OCI-LY7 (cell line): ENCODE measurements at regions not wholly inside any gene's neighbourhood (a gene's known extent, or its start where the extent isn't known, plus 50 kb on each side); places are given as distances from the start of the nearest gene placed in this dataset.
"Not testable (repeated sequence)": the region's sequence is repeated elsewhere in the genome, so short reads cannot be mapped to it uniquely, and the experiment has no call there.

Experiments
- BruUV-seq: library from RNA; stranded (reverse); fragments of 400-500 nt; replicated peaks from 2 replicates; lab custom pipeline; 2021; lab: Mats Ljungman, UMichigan
- CTCF ChIA-PET: fragments of 300-600 bp; sonication (Branson Sonifier 250); formaldehyde crosslinking; loops from one replicate; lab custom pipeline; 2022; ENCODE audit warnings: antibody characterized with exemption; ENCODE audit not compliant: unreplicated experiment; lab: Charles Lee
- POLR2A ChIA-PET: fragments of 300-600 bp; sonication (Branson Sonifier 250); formaldehyde crosslinking; loops from one replicate; lab custom pipeline; 2022; ENCODE audit warnings: antibody characterized with exemption; lab: Charles Lee
- DNase-seq: peaks from one replicate; pipeline ENCODE4 v3.0.0-alpha.2; 2015; ENCODE audit warnings: low spot score
- H2AFZ ChIP-seq: fragments of 200-600 bp; sonication (generic), shearing (Covaris generic); 2 replicates; pipeline ENCODE4 v1.6.1; 2014; ENCODE audit warnings: mild to moderate bottlenecking, antibody characterized with exemption, low read length, moderate library complexity
- H3K27ac ChIP-seq: fragments of 200-600 bp; sonication (generic); 2 replicates; pipeline ENCODE4 v1.5.1; 2014; ENCODE audit warnings: mixed run types, low read depth, mild to moderate bottlenecking, moderate library complexity, low read length, inconsistent platforms; ENCODE audit not compliant: poor library complexity, severe bottlenecking
- H3K36me3 ChIP-seq: fragments of 200-600 bp; sonication (generic); 2 replicates; pipeline ENCODE4 v1.6.1; 2014; ENCODE audit warnings: mild to moderate bottlenecking, antibody characterized with exemption, low read length, moderate library complexity, mixed read lengths; ENCODE audit not compliant: insufficient read depth
- H3K4me1 ChIP-seq: fragments of 200-600 bp; sonication (generic); 2 replicates; pipeline ENCODE4 v1.5.1; 2014; ENCODE audit warnings: mild to moderate bottlenecking, low read length; ENCODE audit not compliant: insufficient read depth, poor library complexity, severe bottlenecking
- H3K4me2 ChIP-seq: fragments of 200-600 bp; sonication (generic); 2 replicates; pipeline ENCODE4 v1.6.1; 2014; ENCODE audit warnings: mild to moderate bottlenecking, low read length
- H3K4me3 ChIP-seq: fragments of 200-600 bp; sonication (generic); 2 replicates; pipeline ENCODE4 v1.5.1; 2014; ENCODE audit warnings: mild to moderate bottlenecking, low read depth, low read length; ENCODE audit not compliant: poor library complexity, severe bottlenecking
- H3K79me2 ChIP-seq: fragments of 200-600 bp; sonication (generic); 2 replicates; pipeline ENCODE4 v1.6.1; 2016; ENCODE audit warnings: low read depth, mild to moderate bottlenecking, low read length, moderate library complexity, mixed read lengths; ENCODE audit not compliant: insufficient read depth
- H3K9me2 ChIP-seq: fragments of 200-600 bp; sonication (generic); 2 replicates; pipeline ENCODE4 v1.6.1; 2016; ENCODE audit warnings: mild to moderate bottlenecking, low read length, mixed read lengths; ENCODE audit not compliant: insufficient read depth
- H3K9me3 ChIP-seq: fragments of 200-600 bp; sonication (generic); 2 replicates; pipeline ENCODE4 v1.6.1; 2014; ENCODE audit warnings: mild to moderate bottlenecking, mixed run types, low read length, mixed read lengths
- H4K20me1 ChIP-seq: fragments of 200-600 bp; sonication (generic); 2 replicates; pipeline ENCODE4 v1.6.1; 2014; ENCODE audit warnings: mild to moderate bottlenecking, antibody characterized with exemption, low read length, moderate library complexity, mixed read lengths; ENCODE audit not compliant: insufficient read depth
- EZH2phosphoT487 ChIP-seq: fragments of 200-600 bp; sonication (generic); IDR thresholded peaks from 2 replicates; pipeline ENCODE4 v1.6.1; 2018; ENCODE audit warnings: low read depth, borderline replicate concordance, mild to moderate bottlenecking, mixed run types, antibody characterized with exemption, low read length, moderate library complexity, mixed read lengths
- intact Hi-C: fragments of 100-400 bp; cut with micrococcal nuclease; formaldehyde crosslinking; loops from one replicate; pipeline ENCODE4 v1.10.0; 2022; ENCODE audit not compliant: unreplicated experiment
- TF ChIP-seq, protein P1 (sequence below): fragments of 200-600 bp; sonication (generic); conservative IDR thresholded peaks from 2 replicates; pipeline ENCODE4 v1.5.1; 2014; ENCODE audit warnings: mild to moderate bottlenecking, antibody characterized with exemption, low read length, moderate library complexity, mixed read lengths

DNA sequence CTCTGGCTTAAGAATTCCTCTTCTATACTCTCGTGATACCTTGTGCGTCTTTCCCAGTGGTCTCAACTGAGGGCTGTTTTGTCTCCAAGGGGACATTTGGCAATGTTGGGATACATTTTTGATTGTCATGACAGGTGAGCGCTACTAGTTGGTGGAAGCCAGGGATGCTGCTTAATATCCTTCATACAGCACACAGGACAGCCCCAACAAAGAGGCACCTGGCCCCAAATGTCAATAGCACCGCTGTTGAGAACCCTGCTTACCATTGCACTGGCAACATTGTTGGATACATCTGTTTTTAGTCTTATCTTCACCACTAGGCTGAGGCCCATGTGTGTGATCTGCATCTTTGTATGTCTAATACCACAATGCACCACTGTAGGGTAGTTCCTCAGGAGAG lies 114.1 kb downstream of the C9orf152 start:
- H3K79me2 ChIP-seq = peaks cover 79% of the 10 kb centered on the region
- no TSS peak for BruUV-seq

DNA sequence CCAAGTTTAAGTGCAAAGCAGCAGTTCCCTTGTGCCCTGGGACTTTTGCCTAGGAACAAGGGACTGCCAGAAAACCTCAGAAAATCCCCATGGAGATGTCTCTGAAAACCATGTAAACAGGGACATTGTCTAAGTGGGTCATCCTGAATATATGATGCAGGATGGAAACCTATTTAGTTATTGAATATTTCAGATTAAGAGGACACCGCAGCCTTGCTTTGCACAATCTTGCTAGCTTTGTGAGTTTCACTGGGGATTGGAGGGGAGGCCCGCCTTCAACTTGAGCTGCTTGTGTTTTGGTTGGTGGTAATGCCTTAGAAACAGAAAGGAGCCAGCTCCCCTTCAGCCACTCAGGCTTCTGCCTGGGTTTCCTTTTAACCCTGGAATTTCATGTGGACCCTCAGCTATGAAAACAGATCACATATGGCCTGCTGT lies 112.8 kb downstream of the C9orf152 start:
- DNase-seq = no peak
- peaks cover 15% of the 10 kb centered on the region for H3K36me3 ChIP-seq
- H3K4me1 ChIP-seq = peaks cover 34% of the 10 kb centered on the region
- BruUV-seq = no TSS peak
- intact Hi-C loops = no loop called here
- H3K79me2 ChIP-seq = peaks cover 78% of the 10 kb centered on the region
- TF ChIP-seq, protein P1, sequence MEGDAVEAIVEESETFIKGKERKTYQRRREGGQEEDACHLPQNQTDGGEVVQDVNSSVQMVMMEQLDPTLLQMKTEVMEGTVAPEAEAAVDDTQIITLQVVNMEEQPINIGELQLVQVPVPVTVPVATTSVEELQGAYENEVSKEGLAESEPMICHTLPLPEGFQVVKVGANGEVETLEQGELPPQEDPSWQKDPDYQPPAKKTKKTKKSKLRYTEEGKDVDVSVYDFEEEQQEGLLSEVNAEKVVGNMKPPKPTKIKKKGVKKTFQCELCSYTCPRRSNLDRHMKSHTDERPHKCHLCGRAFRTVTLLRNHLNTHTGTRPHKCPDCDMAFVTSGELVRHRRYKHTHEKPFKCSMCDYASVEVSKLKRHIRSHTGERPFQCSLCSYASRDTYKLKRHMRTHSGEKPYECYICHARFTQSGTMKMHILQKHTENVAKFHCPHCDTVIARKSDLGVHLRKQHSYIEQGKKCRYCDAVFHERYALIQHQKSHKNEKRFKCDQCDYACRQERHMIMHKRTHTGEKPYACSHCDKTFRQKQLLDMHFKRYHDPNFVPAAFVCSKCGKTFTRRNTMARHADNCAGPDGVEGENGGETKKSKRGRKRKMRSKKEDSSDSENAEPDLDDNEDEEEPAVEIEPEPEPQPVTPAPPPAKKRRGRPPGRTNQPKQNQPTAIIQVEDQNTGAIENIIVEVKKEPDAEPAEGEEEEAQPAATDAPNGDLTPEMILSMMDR = no peak
- no peak for TF ChIP-seq EZH2phosphoT487
- H3K4me2 ChIP-seq = no peak overlapping the region
- H2AFZ ChIP-seq = no peak overlapping the region
- no peak overlapping the region for H3K27ac ChIP-seq
- ChIA-PET CTCF (interaction anchor here (1.0 to 1.3 kb wide), 2 partner anchors 9 to 53 kb away, joined by 3 to 4 read pairs; no protein-coding TSS in a partner anchor), POLR2A (interaction anchor here (0.6 to 1.3 kb wide), 2 partner anchors 10 to 88 kb away, joined by 3 to 4 read pairs; no protein-coding TSS in a partner anchor)
- H3K9me3 ChIP-seq = no peaks in the 10 kb centered on the region
- H4K20me1 ChIP-seq = no peaks in the 10 kb centered on the region
- no peaks in the 10 kb centered on the region for H3K9me2 ChIP-seq
- H3K4me3 ChIP-seq = no peak overlapping the region

More for the DNA sequence above, 114.1 kb downstream of the C9orf152 start:
- no peak overlapping the region for H3K4me2 ChIP-seq
- TF ChIP-seq, protein P1 = no peak
- no peak for TF ChIP-seq EZH2phosphoT487
- CTCF ChIA-PET = no interaction called here
- H3K27ac ChIP-seq = no peak overlapping the region
- POLR2A ChIA-PET = no interaction called here
- H3K9me2 ChIP-seq = no peaks in the 10 kb centered on the region
- intact Hi-C loops = no loop called here
- no peak for DNase-seq
- peaks cover 22% of the 10 kb centered on the region for H3K36me3 ChIP-seq
- no peak overlapping the region for H3K4me3 ChIP-seq
- 0 out of 2 replicates have a peak, but pooled peaks cover 4% of the 10 kb centered on the region for H4K20me1 ChIP-seq
- H3K9me3 ChIP-seq = no peaks in the 10 kb centered on the region
- H2AFZ ChIP-seq = no peak overlapping the region
- peaks cover 34% of the 10 kb centered on the region for H3K4me1 ChIP-seq

DNA sequence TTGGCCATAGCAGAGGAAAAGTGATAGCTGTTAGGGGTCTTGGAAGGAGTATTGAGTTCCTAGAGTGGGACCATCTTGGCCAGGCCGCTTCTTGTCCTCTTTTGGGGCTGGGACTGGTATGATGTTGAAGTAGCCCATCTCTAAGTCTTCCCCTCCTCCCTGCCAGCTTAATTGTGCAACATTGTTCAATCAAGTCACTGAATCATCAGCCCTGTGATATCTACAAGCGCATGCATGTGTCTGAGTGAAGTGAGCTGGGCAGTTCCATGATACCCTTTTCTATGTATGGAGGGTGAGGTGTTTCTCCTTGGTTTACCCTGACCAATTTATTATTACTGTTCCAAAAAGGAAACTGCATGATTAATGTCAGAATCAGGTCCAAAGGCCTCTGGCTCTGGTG lies 112.2 kb downstream of the C9orf152 start:
- no peak overlapping the region for H3K4me3 ChIP-seq
- no peaks in the 10 kb centered on the region for H3K9me2 ChIP-seq
- TF ChIP-seq, protein P1 = no peak
- no peak for TF ChIP-seq EZH2phosphoT487
- no peak overlapping the region for H2AFZ ChIP-seq
- H3K27ac ChIP-seq = no peak overlapping the region
- no peaks in the 10 kb centered on the region for H4K20me1 ChIP-seq
- CTCF ChIA-PET = interaction anchor here (1.0 to 1.3 kb wide), 2 partner anchors 9 to 53 kb away, joined by 3 to 4 read pairs; no protein-coding TSS in a partner anchor
- peaks cover 77% of the 10 kb centered on the region for H3K79me2 ChIP-seq
- peaks cover 10% of the 10 kb centered on the region for H3K36me3 ChIP-seq
- no peak overlapping the region for H3K4me2 ChIP-seq
- no peaks in the 10 kb centered on the region for H3K9me3 ChIP-seq
- no peak for DNase-seq
- H3K4me1 ChIP-seq = peaks cover 34% of the 10 kb centered on the region
- BruUV-seq = no TSS peak
- POLR2A ChIA-PET = interaction anchor here (0.6 to 1.3 kb wide), 3 partner anchors 10 to 89 kb away, joined by 3 to 4 read pairs (median 3); no protein-coding TSS in a partner anchor
- intact Hi-C loops = no loop called here

DNA sequence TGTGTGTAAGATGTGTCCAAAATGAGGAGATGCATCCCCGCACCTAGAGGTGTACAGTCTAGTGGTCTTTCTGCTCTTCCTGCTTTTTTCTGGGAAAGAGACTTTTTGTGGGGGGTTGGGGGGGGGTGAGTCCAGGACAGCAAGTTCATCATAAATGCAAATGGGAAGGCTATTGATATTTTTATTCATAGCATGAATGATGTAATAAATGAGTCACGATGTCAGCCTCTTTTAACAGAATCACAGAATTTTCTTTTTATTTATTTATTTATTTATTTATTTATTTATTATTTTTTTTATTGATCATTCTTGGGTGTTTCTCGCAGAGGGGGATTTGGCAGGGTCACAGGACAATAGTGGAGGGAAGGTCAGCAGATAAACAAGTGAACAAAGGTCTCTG lies 111.3 kb downstream of the C9orf152 start:
- H4K20me1 ChIP-seq, intact Hi-C loops, DNase-seq, H2AFZ ChIP-seq, H3K4me2 ChIP-seq, H3K4me3 ChIP-seq, H3K36me3 ChIP-seq, H3K27ac ChIP-seq, H3K9me3 ChIP-seq, H3K9me2 ChIP-seq, BruUV-seq, POLR2A ChIA-PET: not testable (repeated sequence)
- Histone ChIP-seq H3K4me1 (peaks cover 39% of the 10 kb centered on the region), H3K79me2 (peaks cover 77% of the 10 kb centered on the region)
- CTCF ChIA-PET = interaction anchor here (1.3 kb wide), 1 partner anchor 52 kb away, joined by 4 read pairs; no protein-coding TSS in a partner anchor
